GM23248 (cell line): ENCODE measurements at regions not wholly inside any gene's neighbourhood (a gene's known extent, or its start where the extent isn't known, plus 50 kb on each side); places are given as distances from the start of the nearest gene placed in this dataset.

Experiments used
- DNase-seq: peaks from one replicate; pipeline ENCODE4 v3.0.0-alpha.2; 2015
- H2AFZ ChIP-seq: fragments of 200-600 bp; sonication (generic); 2 replicates; pipeline ENCODE4 v1.6.1; 2016; ENCODE audit warnings: antibody characterized with exemption
- H3F3A ChIP-seq: fragments of 200-600 bp; sonication (generic); 2 replicates; pipeline ENCODE4 v1.6.1; 2016; ENCODE audit warnings: mild to moderate bottlenecking, antibody characterized with exemption, mixed run types; ENCODE audit not compliant: insufficient read depth
- H3K27ac ChIP-seq: fragments of 200-600 bp; sonication (generic); 2 replicates; pipeline ENCODE4 v1.5.1; 2016; ENCODE audit warnings: mild to moderate bottlenecking
- H3K27me3 ChIP-seq: fragments of 200-600 bp; sonication (generic); replicated peaks from 2 replicates; pipeline ENCODE4 v1.6.1; 2016; ENCODE audit warnings: mild to moderate bottlenecking; ENCODE audit not compliant: insufficient read depth
- H3K36me3 ChIP-seq: fragments of 200-600 bp; sonication (generic); 2 replicates; pipeline ENCODE4 v1.6.1; 2016; ENCODE audit warnings: low read depth, mild to moderate bottlenecking
- H3K4me1 ChIP-seq: fragments of 200-600 bp; sonication (generic); 2 replicates; pipeline ENCODE4 v1.6.1; 2016; ENCODE audit warnings: mild to moderate bottlenecking; ENCODE audit not compliant: insufficient read depth
- H3K4me2 ChIP-seq: fragments of 200-600 bp; sonication (generic); one replicate; pipeline ENCODE4 v1.6.1; 2016; ENCODE audit warnings: mild to moderate bottlenecking; ENCODE audit not compliant: unreplicated experiment
- H3K4me3 ChIP-seq: fragments of 200-600 bp; sonication (generic); 2 replicates; pipeline ENCODE4 v1.5.1; 2016; ENCODE audit warnings: mild to moderate bottlenecking
- H3K79me2 ChIP-seq: fragments of 200-600 bp; sonication (generic); 2 replicates; pipeline ENCODE4 v1.6.1; 2016; ENCODE audit warnings: mild to moderate bottlenecking; ENCODE audit not compliant: insufficient read depth
- H3K9ac ChIP-seq: fragments of 200-600 bp; sonication (generic); 2 replicates; pipeline ENCODE4 v1.6.1; 2016; ENCODE audit warnings: mild to moderate bottlenecking
- H3K9me2 ChIP-seq: fragments of 200-600 bp; sonication (generic); 2 replicates; pipeline ENCODE4 v1.6.1; 2016; ENCODE audit warnings: mixed run types, mild to moderate bottlenecking, moderate library complexity; ENCODE audit not compliant: insufficient read depth
- H3K9me3 ChIP-seq: fragments of 200-600 bp; sonication (generic); one replicate; pipeline ENCODE4 v1.6.1; 2017; ENCODE audit warnings: low read depth
- H4K20me1 ChIP-seq: fragments of 200-600 bp; sonication (generic); 2 replicates; pipeline ENCODE4 v1.6.0; 2016; ENCODE audit not compliant: insufficient read depth
- EZH2 ChIP-seq: fragments of 200-600 bp; sonication (generic); IDR thresholded peaks from 2 replicates; pipeline ENCODE4 v1.6.1; 2018; ENCODE audit warnings: antibody characterized with exemption, mild to moderate bottlenecking; ENCODE audit not compliant: insufficient read depth, poor library complexity, severe bottlenecking
- EZH2phosphoT487 ChIP-seq: fragments of 200-600 bp; sonication (generic); IDR thresholded peaks from 2 replicates; pipeline ENCODE4 v1.6.1; 2018; ENCODE audit warnings: antibody characterized with exemption, moderate library complexity, mild to moderate bottlenecking, low read depth; ENCODE audit not compliant: insufficient read depth
- WGBS, 2 experiments: methylation state at CpG; one replicate each; pipeline ENCODE4 v1.1.6; 2015 to 2017; ENCODE audit warnings: low lambda C conversion rate in 2 of 2, low coverage in 1 of 2; ENCODE audit errors: missing lambda C conversion rate in 2 of 2; 5-methylcytosine and 5-hydroxymethylcytosine counted together
- in situ Hi-C: fragments of 300-500 bp; cut with MboI; formaldehyde crosslinking; loops from 2 replicates; pipeline ENCODE4 v1.15.0; 2020

- Histone ChIP-seq H3K27ac (no peak overlapping the region), H4K20me1 (no peaks in the 10 kb centered on the region), H3K79me2 (no peaks in the 10 kb centered on the region), H3K9me3 (no peaks in the 10 kb centered on the region), H3K36me3 (no peaks in the 10 kb centered on the region), H2AFZ (no peak overlapping the region), H3K4me3 (no peak overlapping the region), H3K9me2 (no peaks in the 10 kb centered on the region), H3K27me3 (peaks cover 11% of the 10 kb centered on the region; the same call in 1 of the 2 replicates), H3K4me2 (no peak overlapping the region), H3K9ac (no peak overlapping the region), H3F3A (no peaks in the 10 kb centered on the region), H3K4me1 (no peaks in the 10 kb centered on the region)
- TF ChIP-seq EZH2phosphoT487 (no peak), EZH2 (no peak)
- no peak for DNase-seq
- in situ Hi-C loops: no loop called here
- 12 to 16% methylated on average over 6 of the region's 6 CpGs for WGBS, 2 experiments
These were observed 100.6 kb downstream of the DIO2 start for GRCh38 chr14:80110721-80111120.

- Histone ChIP-seq H3K9ac (no peak overlapping the region), H3K27me3 (peaks cover 11% of the 10 kb centered on the region; the same call in 1 of the 2 replicates), H3F3A (no peaks in the 10 kb centered on the region), H3K79me2 (no peaks in the 10 kb centered on the region), H3K4me2 (no peak overlapping the region), H3K9me3 (no peaks in the 10 kb centered on the region), H3K4me3 (no peak overlapping the region), H3K4me1 (no peaks in the 10 kb centered on the region), H3K27ac (no peak overlapping the region), H3K36me3 (no peaks in the 10 kb centered on the region), H4K20me1 (no peaks in the 10 kb centered on the region), H3K9me2 (no peaks in the 10 kb centered on the region), H2AFZ (no peak overlapping the region)
- WGBS, 2 experiments: 75 to 83% methylated on average over 1 of the region's 1 CpG
- TF ChIP-seq EZH2phosphoT487 (no peak), EZH2 (no peak)
- in situ Hi-C loops: no loop called here
- no peak for DNase-seq
These were observed 102.2 kb downstream of the DIO2 start for GRCh38 chr14:80109055-80109454.

- DNase-seq: no peak
- Histone ChIP-seq H3K4me2 (no peak overlapping the region), H3K27ac (no peak overlapping the region), H4K20me1 (no peaks in the 10 kb centered on the region), H3K9me3 (no peaks in the 10 kb centered on the region), H3K27me3 (peaks cover 11% of the 10 kb centered on the region; the same call in 1 of the 2 replicates), H3K4me1 (no peaks in the 10 kb centered on the region), H3K79me2 (no peaks in the 10 kb centered on the region), H2AFZ (no peak overlapping the region), H3K9ac (no peak overlapping the region), H3K9me2 (no peaks in the 10 kb centered on the region), H3K36me3 (no peaks in the 10 kb centered on the region), H3K4me3 (no peak overlapping the region), H3F3A (no peaks in the 10 kb centered on the region)
- TF ChIP-seq EZH2phosphoT487: no peak
- TF ChIP-seq EZH2: no peak
- in situ Hi-C loops: no loop called here
- 28 to 29% methylated on average over 2 of the region's 2 CpGs for WGBS, 2 experiments
These were observed 102.9 kb downstream of the DIO2 start for GRCh38 chr14:80108430-80108829.

GRCh38 chr14:80105488-80105994 is 105.8 kb downstream of the DIO2 start:
- WGBS, 2 experiments: 14 to 22% methylated on average over 5 of the region's 5 CpGs
- H2AFZ ChIP-seq: no peak overlapping the region
- no peaks in the 10 kb centered on the region for H3K4me1 ChIP-seq
- in situ Hi-C loops: no loop called here
- H3K4me3 ChIP-seq: no peak overlapping the region
- no peak overlapping the region for H3K27ac ChIP-seq
- H3K36me3 ChIP-seq: no peaks in the 10 kb centered on the region
- H3F3A ChIP-seq: no peaks in the 10 kb centered on the region
- H4K20me1 ChIP-seq: no peaks in the 10 kb centered on the region
- no peak for TF ChIP-seq EZH2
- TF ChIP-seq EZH2phosphoT487: no peak
- no peaks in the 10 kb centered on the region for H3K79me2 ChIP-seq
- H3K27me3 ChIP-seq: peaks cover 6% of the 10 kb centered on the region; the same call in 1 of the 2 replicates
- no peaks in the 10 kb centered on the region for H3K9me3 ChIP-seq
- H3K4me2 ChIP-seq: no peak overlapping the region
- no peaks in the 10 kb centered on the region for H3K9me2 ChIP-seq
- no peak overlapping the region for H3K9ac ChIP-seq
- DNase-seq: no peak

GRCh38 chr14:80101835-80102234 is 109.5 kb downstream of the DIO2 start:
- no peak for DNase-seq
- Histone ChIP-seq H3K27ac (no peak overlapping the region), H3K9me3 (no peaks in the 10 kb centered on the region), H3K36me3 (no peaks in the 10 kb centered on the region), H3K9ac (no peak overlapping the region), H3K4me1 (no peaks in the 10 kb centered on the region), H3K9me2 (no peaks in the 10 kb centered on the region), H3K27me3 (no peaks in the 10 kb centered on the region; the same call in 1 of the 2 replicates), H3F3A (no peaks in the 10 kb centered on the region), H4K20me1 (no peaks in the 10 kb centered on the region), H3K4me2 (no peak overlapping the region), H2AFZ (no peak overlapping the region), H3K4me3 (no peak overlapping the region), H3K79me2 (no peaks in the 10 kb centered on the region)
- in situ Hi-C loops: no loop called here
- TF ChIP-seq EZH2 (no peak), EZH2phosphoT487 (no peak)
